ENCODE measurements at regions not wholly inside any gene's neighbourhood (a gene's known extent, or its start where the extent isn't known, plus 50 kb on each side); places are given as distances from the start of the nearest gene placed in this dataset.

DNA sequence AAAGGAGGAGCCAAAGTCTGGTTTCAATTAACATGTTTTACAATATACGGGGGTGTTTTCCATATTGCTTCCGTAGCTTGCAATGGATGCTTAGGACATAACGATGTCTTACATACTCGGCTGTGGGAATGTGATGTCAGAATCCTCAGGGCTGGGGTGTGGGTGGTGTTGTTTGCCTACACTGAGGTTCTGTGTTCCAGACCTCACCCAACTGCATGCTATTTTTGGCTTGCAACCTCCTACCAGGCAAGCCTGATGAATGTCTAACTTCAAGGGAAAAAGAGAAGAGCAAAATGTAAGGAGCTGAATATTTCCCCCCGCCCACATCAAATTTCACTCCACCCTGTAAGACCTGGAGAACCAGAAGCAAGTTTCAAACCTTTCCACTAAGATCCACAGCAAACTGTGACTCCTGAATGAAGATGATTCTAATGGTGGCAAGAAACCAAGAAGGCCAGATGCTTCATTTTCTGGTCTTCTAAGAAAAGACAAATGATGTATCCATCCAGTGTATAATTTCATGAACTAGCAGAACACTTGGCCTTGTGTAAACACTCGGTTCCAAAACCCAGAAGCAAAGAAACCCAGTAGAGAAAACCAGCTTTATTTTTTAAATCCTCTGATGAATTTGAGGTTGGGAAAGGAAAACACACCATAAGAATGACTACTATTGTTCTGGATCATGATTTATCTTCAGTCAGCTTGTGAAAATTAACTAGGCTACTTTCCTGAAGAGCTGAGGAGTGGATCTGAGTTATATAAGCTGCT, 227.9 kb downstream of the DACT1 start:
- H3K27ac ChIP-seq (ENCODE audit: low read depth, low read length) = no peak overlapping the region
- no peak overlapping the region for H3K4me2 ChIP-seq (ENCODE audit: low read length)
- no peak overlapping the region for H3K4me3 ChIP-seq (replicated peaks in 1 of 2; ENCODE audit: low read depth in 1 of 2, low read length in 2 of 2)
- no peaks in the 10 kb centered on the region for H3K9me3 ChIP-seq (ENCODE audit: control insufficient read depth in 1 of 2, insufficient read depth in 1 of 2, low read depth in 1 of 2, low read length in 2 of 2)
- H3K79me2 ChIP-seq (ENCODE audit: insufficient read depth, low read length) = no peaks in the 10 kb centered on the region
- ChIA-PET CTCF (no interaction called here), POLR2A (no interaction called here), RAD21 (ENCODE audit: low non-redundant PET in 1 of 2, low total read pairs in 2 of 2, uncharacterized antibody in 2 of 2, unreplicated experiment in 2 of 2) (no interaction called here)
- DNase-seq (ENCODE audit: low read depth, low spot score) (no peak), ATAC-seq (no peak)
- no peaks in the 10 kb centered on the region for H4K20me1 ChIP-seq (ENCODE audit: insufficient read depth)
- intact Hi-C loops (cut with micrococcal nuclease) = no loop called here
- TF ChIP-seq, protein P1, sequence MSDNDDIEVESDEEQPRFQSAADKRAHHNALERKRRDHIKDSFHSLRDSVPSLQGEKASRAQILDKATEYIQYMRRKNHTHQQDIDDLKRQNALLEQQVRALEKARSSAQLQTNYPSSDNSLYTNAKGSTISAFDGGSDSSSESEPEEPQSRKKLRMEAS (IDR thresholded peaks at IDR 0.05) = no peak
- no TSS peak for BruUV-seq (replicated peaks)
- H3K27me3 ChIP-seq (ENCODE audit: insufficient read depth, low read length) = no peaks in the 10 kb centered on the region
- H3K4me1 ChIP-seq (ENCODE audit: control insufficient read depth in 1 of 2, insufficient read depth in 2 of 2, low read length in 2 of 2) = peaks cover 0 to 7% of the 10 kb centered on the region in 2 experiments; a peak in 2 of 4 replicates
- no peaks in the 10 kb centered on the region for H3K36me3 ChIP-seq (ENCODE audit: control insufficient read depth in 1 of 2, insufficient read depth in 2 of 2, low read length in 2 of 2)
- no peak overlapping the region for H2AFZ ChIP-seq (ENCODE audit: low read depth, low read length, poor library complexity, severe bottlenecking)
- H3K9ac ChIP-seq (ENCODE audit: low read length) = no peak overlapping the region
- no peaks in the 10 kb centered on the region for H3K9me2 ChIP-seq (ENCODE audit: insufficient read depth)

DNA sequence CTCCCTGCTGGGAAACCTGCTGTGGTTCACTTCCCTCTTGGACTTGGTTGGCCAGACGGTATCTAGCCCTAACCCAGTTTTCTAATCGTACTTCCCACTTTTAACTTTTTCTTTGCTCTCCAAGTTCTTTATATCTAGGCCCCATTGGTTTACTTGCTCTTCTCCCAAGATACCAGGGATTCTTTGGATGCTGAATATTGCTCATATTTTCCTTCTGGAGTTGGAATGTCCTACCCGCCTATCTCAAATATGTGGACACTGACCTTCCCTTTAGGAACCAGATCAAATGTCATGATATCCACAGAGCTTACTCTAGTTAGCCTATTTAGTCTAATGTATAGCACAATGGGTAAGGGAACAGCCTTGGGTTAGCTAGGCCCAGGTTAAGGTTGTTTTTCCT, 228.6 kb downstream of the DACT1 start:
- ChIA-PET CTCF (no interaction called here), RAD21 (ENCODE audit: low non-redundant PET in 1 of 2, low total read pairs in 2 of 2, uncharacterized antibody in 2 of 2, unreplicated experiment in 2 of 2) (no interaction called here), POLR2A (no interaction called here)
- H3K36me3 ChIP-seq (ENCODE audit: control insufficient read depth in 1 of 2, insufficient read depth in 2 of 2, low read length in 2 of 2) = no peaks in the 10 kb centered on the region
- no peak overlapping the region for H3K4me3 ChIP-seq (replicated peaks in 1 of 2; ENCODE audit: low read depth in 1 of 2, low read length in 2 of 2)
- 0 out of 2 replicates have a peak overlapping the region, but pooled peaks have one; percentile 11 for H3K4me2 ChIP-seq (ENCODE audit: low read length)
- no peak overlapping the region for H3K27ac ChIP-seq (ENCODE audit: low read depth, low read length)
- H3K79me2 ChIP-seq (ENCODE audit: insufficient read depth, low read length) = no peaks in the 10 kb centered on the region
- intact Hi-C loops (cut with micrococcal nuclease) = no loop called here
- no peak overlapping the region for H2AFZ ChIP-seq (ENCODE audit: low read depth, low read length, poor library complexity, severe bottlenecking)
- no peak for DNase-seq (ENCODE audit: low read depth, low spot score)
- no peaks in the 10 kb centered on the region for H3K27me3 ChIP-seq (ENCODE audit: insufficient read depth, low read length)
- peaks cover 0 to 7% of the 10 kb centered on the region in 2 experiments; a peak in 2 of 4 replicates for H3K4me1 ChIP-seq (ENCODE audit: control insufficient read depth in 1 of 2, insufficient read depth in 2 of 2, low read length in 2 of 2)
- no peaks in the 10 kb centered on the region for H4K20me1 ChIP-seq (ENCODE audit: insufficient read depth)
- ATAC-seq = no peak
- no peak overlapping the region for H3K9ac ChIP-seq (ENCODE audit: low read length)
- H3K9me2 ChIP-seq (ENCODE audit: insufficient read depth) = no peaks in the 10 kb centered on the region
- BruUV-seq (replicated peaks) = no TSS peak
- no peaks in the 10 kb centered on the region for H3K9me3 ChIP-seq (ENCODE audit: control insufficient read depth in 1 of 2, insufficient read depth in 1 of 2, low read depth in 1 of 2, low read length in 2 of 2)
- TF ChIP-seq EGR1 (IDR thresholded peaks at IDR 0.05; ENCODE audit: low read depth) (no peak), TCF7L2 (IDR thresholded peaks at IDR 0.05; ENCODE audit: borderline replicate concordance, extremely low read depth, insufficient read depth, insufficient read length) (no peak), JUND (IDR thresholded peaks at IDR 0.05) (no peak), FOSL1 (IDR thresholded peaks at IDR 0.05; ENCODE audit: low read depth) (no peak), CEBPB (IDR thresholded peaks at IDR 0.05; ENCODE audit: low read depth) (no peak), CBX3 (IDR thresholded peaks at IDR 0.05; ENCODE audit: low read depth) (no peak), RAD21 (IDR thresholded peaks at IDR 0.05; ENCODE audit: low read depth) (no peak), SRF (IDR thresholded peaks at IDR 0.05; ENCODE audit: low read depth) (no peak), POLR2AphosphoS5 (IDR thresholded peaks at IDR 0.05; ENCODE audit: low read depth, low read length) (no peak), EZH2phosphoT487 (IDR thresholded peaks at IDR 0.05; ENCODE audit: borderline replicate concordance) (no peak)
- TF ChIP-seq, protein P2, sequence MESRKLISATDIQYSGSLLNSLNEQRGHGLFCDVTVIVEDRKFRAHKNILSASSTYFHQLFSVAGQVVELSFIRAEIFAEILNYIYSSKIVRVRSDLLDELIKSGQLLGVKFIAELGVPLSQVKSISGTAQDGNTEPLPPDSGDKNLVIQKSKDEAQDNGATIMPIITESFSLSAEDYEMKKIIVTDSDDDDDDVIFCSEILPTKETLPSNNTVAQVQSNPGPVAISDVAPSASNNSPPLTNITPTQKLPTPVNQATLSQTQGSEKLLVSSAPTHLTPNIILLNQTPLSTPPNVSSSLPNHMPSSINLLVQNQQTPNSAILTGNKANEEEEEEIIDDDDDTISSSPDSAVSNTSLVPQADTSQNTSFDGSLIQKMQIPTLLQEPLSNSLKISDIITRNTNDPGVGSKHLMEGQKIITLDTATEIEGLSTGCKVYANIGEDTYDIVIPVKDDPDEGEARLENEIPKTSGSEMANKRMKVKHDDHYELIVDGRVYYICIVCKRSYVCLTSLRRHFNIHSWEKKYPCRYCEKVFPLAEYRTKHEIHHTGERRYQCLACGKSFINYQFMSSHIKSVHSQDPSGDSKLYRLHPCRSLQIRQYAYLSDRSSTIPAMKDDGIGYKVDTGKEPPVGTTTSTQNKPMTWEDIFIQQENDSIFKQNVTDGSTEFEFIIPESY (IDR thresholded peaks at IDR 0.05; ENCODE audit: extremely low read depth, insufficient replicate concordance, low read length) = no peak
- TF ChIP-seq, protein P1 (IDR thresholded peaks at IDR 0.05) = no peak
- TF ChIP-seq, protein P3, sequence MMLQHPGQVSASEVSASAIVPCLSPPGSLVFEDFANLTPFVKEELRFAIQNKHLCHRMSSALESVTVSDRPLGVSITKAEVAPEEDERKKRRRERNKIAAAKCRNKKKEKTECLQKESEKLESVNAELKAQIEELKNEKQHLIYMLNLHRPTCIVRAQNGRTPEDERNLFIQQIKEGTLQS (IDR thresholded peaks at IDR 0.05) = no peak
- TF ChIP-seq, protein P4, sequence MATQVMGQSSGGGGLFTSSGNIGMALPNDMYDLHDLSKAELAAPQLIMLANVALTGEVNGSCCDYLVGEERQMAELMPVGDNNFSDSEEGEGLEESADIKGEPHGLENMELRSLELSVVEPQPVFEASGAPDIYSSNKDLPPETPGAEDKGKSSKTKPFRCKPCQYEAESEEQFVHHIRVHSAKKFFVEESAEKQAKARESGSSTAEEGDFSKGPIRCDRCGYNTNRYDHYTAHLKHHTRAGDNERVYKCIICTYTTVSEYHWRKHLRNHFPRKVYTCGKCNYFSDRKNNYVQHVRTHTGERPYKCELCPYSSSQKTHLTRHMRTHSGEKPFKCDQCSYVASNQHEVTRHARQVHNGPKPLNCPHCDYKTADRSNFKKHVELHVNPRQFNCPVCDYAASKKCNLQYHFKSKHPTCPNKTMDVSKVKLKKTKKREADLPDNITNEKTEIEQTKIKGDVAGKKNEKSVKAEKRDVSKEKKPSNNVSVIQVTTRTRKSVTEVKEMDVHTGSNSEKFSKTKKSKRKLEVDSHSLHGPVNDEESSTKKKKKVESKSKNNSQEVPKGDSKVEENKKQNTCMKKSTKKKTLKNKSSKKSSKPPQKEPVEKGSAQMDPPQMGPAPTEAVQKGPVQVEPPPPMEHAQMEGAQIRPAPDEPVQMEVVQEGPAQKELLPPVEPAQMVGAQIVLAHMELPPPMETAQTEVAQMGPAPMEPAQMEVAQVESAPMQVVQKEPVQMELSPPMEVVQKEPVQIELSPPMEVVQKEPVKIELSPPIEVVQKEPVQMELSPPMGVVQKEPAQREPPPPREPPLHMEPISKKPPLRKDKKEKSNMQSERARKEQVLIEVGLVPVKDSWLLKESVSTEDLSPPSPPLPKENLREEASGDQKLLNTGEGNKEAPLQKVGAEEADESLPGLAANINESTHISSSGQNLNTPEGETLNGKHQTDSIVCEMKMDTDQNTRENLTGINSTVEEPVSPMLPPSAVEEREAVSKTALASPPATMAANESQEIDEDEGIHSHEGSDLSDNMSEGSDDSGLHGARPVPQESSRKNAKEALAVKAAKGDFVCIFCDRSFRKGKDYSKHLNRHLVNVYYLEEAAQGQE (IDR thresholded peaks at IDR 0.05; ENCODE audit: low read depth) = no peak
